GM18498 (cell line): ENCODE measurements at regions not wholly inside any gene's neighbourhood (a gene's known extent, or its start where the extent isn't known, plus 50 kb on each side); places are given as distances from the start of the nearest gene placed in this dataset.
"Not testable (repeated sequence)": the region's sequence is repeated elsewhere in the genome, so short reads cannot be mapped to it uniquely, and the experiment has no call there.

ENCODE experiments used
- ATAC-seq: cut with Tn5 transposase; IDR thresholded peaks from one replicate; pipeline ENCODE4 v1.9.1; 2021; ENCODE audit warnings: mild to moderate bottlenecking, moderate library complexity; ENCODE audit not compliant: unreplicated experiment

DNA sequence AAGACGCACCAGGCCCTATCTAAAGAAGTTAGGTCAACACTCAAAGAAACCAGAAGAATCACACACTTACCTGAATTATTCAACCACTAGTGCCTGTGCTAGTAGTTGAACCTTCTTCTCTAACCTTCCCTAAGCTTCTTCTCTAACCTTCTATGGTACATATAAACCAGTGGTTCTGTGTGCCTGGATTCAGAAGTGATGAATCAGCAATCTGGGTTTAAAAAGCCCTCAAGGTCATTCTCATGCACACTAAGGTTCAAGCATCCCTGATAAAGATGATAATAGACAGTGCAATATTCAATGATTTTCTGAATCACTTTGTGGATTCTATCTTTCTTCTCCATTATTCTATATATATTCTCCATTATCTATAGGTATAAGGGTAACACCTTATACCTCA lies 271.4 kb upstream of the TBX18 start:
- no peak for ATAC-seq

DNA sequence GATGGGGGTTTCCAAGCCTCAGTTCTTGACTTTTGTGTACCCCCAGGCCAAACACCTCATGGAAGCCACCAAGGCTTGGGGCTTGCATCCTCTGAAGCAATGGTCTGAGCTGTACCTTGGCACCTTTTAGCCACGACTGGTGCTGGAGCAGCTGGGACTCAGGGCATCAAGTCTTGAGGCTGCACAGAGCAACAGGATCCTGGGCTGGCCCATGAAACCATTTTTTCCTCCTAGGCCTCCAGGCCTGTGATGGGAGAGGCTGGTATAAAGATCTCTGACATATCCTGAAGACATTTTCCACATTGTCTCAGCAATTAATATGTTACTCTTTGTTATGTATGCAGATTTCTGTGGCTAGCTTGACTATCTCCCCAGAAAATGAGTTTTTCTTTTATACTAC lies 269.1 kb upstream of the TBX18 start:
- no peak for ATAC-seq

DNA sequence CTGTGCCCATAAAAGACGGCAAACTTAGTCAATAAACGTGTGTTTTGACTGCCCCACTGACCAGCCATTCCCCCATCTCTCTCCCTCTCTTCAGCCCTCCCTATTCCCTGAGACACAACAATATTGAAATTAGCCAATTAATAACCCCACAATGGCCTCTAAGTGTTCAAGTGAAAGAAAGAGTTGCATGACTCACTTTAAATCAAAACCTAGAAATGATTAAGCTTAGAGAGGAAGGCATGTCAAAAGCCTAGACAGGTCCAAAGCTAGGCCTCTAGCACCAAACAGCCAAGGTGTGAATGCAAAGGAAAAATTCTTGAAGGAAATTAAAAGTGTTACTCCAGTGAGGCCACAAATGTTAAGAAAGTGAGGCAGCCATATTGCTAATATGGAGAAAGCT lies 261.6 kb upstream of the TBX18 start:
- no peak for ATAC-seq

DNA sequence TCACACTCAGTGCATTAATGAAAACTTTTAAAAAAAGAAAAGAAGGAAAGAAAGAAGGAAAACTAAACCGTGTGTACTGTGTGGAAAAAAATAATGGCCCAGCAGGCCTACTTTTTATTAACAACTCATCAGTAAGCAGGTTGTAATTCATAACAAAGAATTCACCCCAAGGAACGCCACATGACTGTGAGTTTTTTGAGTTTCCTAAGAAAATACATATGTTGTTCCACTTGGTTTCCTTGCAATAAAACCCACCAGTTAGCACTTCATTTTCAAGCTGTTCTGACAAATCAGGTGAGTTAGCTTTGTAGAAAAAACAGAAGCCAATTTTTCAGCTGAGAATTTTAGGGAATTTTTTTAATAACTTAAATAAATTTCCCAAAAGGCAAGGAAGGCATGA lies 259.3 kb upstream of the TBX18 start:
- ATAC-seq, result no peak

DNA sequence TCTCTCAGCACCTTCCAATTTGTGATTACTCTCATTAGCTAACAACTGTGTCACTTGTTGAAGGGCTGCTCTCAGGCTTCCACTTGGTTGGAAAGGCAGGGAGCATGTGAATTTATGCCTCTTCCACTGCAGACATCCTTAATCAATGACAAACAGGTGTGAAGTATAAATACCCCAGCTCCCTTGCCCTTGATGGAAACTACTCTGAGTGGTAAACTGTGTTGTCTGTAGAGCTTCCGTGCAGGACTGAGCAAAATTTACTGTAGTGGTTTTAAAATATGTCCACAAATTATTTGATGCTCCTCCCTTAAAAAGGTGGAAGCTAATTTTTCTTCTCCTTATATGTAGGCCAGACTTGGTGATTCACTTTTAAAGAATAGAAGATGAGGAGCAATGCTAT lies 253.0 kb upstream of the TBX18 start:
- no peak for ATAC-seq

DNA sequence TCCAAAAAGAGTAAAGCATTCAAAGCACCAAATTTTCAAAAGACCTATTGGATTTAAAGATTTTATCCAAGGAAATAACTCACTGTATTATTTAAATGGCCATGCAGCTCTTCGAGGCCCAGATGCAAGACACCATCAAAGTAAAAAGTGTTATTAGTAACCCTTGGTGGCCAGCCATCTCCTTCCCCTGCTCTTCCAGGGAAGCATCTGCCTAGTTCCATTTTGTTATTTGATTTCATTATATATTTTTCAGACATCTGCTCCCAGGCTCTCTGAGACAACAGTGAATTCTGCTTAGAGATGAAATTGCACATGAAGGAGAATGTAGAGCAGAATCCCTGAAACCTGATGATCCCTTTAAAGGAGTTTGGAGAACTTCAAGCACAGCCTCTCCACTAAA lies 252.3 kb upstream of the TBX18 start:
- ATAC-seq, result no peak

DNA sequence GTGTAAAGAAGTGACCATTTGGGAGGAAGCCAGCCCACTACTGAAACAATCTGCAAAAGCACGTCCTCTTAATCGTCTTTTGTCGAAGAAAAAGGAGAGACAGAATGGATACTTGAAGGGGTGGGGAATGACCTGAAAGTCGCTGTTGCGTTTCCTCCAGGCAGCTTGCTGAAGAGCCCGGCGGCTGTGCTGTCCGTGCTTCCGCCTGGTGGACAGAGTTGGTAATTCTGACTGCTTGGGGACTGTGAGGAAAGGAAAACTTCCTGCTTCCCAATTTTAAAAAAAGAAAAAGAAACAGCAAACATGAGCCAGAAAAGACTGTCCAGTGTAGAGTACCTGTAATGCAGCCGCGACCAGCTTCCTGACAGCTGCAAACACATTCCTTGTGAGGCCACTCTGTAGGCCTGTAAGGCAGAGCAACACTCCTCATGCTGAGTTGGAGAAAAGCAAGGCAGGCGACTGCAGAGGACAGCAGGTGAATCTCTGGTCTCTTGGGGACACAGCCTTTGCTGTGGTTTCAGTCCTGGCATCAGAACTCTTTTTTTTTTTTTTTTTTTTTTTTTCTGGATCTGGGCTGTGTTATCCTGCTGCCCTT lies 251.1 kb upstream of the TBX18 start:
- peak; percentile 88 for ATAC-seq

DNA sequence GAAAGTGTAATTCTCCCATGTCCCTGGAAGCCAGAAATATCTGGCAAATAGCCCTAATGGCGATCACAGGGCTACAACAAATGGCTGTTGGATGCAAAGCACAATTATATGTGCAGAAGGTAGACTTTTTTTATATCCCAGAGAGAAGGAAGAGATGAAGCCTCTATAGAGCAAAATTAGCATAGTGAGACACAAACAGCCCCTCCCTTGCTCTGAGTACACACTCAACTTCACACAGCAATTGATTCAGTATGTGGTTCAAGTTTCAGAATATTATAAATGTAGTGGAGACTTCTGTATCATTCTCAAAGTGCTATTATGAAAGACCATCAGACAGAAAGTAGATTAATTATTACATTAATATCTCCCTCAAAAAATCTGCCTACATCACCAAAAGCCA lies 246.5 kb upstream of the TBX18 start:
- no peak for ATAC-seq

DNA sequence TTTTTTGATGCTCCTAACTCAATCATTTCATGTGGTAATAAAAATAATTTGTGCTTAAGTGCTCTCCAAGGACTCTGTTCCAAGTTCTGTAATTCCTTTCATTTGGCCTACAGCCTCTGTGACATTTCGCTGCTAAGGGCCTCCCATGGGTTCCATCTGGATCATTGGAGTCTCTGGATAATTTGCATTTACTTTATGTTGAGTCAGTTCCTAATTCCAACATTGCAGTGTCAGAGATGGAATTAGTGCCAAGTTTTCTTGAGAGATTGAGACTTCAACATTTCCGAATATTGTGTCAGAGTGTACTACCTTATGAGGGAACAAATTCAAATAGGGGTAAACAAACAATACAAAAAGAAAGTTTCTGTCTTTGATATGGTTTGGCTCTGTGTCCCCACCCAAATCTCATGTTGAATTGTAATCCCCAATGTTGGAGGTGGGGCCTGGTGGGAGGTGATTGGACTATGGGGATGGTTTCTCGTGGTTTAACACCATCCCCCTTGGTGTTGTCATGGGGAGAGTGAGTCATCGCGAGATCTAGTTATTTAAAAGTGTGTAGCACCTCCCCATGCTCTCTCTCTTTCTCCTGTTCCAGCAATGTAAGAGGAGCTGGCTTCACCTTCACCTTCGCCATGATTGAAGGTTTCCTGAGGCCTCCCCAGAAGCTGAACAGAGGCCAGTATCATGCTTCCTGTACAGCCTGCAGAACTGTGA lies 244.1 kb upstream of the TBX18 start:
- no peak for ATAC-seq

DNA sequence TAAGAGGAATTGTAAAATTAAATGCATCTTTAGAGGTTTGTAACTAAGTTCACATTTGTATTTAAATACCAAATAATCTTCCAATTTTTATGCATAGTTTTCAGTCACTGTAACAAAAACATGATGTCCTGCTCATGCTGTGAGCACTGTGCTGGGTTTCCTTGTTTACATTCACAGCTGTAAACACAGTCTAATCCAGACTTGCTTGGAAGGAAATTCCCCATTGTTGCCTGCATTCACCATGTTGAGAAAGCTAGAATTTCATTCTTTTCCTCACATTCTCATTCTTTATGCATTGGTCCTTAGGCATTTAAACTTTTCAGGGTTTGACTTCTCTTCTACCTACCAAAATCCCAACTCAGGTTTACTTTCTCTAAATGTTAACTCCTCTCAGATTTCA lies 242.0 kb upstream of the TBX18 start:
- no peak for ATAC-seq

DNA sequence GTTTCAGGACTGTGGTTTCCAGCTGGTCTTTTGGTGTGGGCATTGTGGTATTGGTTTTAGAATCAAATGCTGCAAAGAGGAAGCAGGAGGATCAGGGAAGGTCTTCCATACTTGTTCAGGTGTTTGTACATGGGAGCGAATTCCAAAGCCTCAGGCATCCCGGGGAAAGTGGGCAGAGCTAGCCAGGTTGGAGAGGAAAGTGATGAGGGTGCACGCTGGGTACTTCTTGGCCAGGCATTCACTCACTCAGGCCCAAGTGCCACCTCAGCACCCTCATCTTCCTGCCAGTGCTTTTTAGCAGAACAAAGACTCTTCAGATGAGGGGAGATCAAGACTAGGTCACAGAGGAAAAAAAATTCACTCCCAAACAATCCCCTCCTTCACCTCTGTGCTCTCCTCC lies 241.1 kb upstream of the TBX18 start:
- ATAC-seq, result no peak

DNA sequence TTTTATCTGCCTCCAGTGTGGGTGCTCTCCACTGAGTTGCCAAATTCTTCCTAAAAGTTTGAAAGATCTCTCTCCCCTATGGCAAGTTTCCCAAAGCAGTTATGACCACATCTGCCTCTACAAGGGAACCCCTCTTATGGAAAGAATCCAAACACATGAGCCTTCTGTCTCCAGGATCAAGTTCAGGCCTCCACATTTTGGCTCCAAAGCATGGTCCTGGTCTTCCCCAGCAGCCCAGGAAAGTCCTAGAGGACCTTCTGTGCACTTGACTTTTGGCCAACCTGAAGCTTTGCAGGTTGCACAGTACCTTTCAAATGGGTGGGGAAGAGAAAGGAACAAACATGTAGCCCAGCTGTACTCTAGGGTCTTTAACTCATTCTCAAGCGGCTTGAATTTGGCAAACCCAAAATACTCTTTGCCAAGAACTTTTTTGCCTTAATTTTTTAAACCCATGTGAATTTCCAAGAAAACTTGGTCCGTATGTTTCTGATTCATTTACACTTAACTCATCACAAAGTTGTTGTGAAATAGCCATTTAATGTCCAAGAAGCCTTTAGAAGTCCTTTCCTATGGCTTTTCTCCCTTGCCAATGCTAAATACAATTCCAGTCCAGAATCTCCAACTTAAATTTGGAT lies 240.1 kb upstream of the TBX18 start:
- no peak for ATAC-seq

DNA sequence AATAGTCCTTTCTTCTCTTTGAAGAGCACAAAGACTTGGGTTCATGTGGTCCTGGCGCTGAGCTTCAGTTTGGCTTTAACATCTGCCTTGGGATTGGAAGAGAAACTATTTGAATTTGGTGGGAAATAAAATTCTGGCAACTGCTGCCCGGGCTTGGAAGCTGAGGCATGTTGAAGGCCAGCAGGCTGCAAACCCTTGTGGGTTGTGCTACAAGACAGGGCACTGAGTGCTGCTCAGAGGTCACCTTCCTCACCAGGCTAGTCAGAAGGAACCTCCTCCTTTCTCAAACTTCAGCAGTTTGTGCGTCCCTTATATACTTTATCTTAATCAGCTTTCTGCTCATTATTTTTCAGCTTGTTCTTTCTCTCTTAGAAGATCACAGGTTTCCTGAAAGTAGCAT lies 238.4 kb upstream of the TBX18 start:
- ATAC-seq, result no peak

DNA sequence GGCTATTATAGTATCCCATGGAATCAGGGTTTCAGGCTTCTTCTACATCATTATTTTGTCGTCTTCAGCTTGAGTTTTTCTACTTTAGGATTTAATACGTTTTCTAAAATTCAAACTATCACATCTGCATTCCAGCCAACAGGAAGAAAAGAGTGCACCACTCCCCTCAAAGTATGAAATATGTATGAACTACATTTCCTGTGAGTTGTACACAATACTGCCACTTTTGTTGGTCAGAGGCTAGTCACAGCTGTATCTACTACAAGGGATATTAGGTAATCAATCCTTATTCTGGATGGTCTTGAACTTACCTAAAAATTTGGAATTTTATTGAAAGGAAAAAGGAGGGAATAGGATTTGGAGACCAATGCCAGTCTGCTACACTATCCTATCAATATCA lies 235.6 kb upstream of the TBX18 start:
- no peak for ATAC-seq

DNA sequence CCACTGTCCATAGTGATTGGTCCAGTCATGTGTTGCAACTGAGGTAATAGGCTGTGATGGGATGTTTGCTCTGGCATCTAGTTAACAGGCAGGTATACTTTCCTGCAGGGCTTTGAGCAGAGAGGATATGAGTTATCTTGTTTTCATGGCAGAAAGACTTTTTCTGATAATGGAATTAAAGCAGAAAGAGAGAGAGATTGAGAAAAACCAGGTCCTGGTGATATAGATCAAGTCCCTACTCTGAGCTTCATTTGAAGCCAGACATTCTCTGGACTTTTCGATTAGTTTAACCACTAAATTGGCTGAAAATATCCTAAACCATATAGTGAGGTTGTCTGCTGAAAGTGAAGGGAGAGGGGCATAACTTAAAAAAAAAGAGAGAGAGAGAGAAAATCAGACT lies 233.8 kb upstream of the TBX18 start:
- no peak for ATAC-seq

DNA sequence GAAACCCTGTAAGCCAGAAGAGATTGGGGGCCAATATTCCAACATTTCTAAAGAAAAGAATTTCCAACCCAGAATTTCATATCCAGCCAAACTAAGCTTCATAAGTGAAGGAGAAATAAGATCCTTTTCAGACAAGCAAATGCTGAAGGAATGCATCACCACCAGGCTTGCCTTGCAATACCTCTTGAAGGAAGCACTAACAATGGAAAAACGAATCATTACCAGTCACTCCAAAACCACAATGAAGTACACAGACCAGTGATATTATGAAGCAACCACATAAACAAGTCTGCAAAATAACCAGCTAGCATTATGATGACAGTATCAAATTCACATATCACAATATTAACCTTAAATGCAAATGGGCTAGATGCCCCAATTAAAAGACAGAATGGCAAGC lies 224.4 kb upstream of the TBX18 start:
- not testable (repeated sequence) for ATAC-seq

DNA sequence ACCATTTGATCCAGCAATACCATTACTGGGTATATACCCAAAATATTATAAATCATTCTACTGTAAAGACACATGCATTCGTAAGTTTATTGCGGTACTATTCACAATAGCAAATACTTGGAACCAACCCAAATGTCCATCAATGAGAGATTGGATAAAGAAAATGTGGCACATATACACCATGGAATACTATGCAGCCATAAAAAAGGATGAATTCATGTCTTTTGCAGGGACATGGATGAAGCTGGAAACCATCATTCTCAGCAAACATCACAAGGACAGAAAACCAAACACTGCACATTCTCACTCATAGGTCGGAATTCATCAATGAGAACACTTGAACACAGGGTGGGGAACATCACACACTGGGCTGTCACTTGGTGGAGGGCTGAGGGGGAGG lies 221.1 kb upstream of the TBX18 start:
- not testable (repeated sequence) for ATAC-seq

DNA sequence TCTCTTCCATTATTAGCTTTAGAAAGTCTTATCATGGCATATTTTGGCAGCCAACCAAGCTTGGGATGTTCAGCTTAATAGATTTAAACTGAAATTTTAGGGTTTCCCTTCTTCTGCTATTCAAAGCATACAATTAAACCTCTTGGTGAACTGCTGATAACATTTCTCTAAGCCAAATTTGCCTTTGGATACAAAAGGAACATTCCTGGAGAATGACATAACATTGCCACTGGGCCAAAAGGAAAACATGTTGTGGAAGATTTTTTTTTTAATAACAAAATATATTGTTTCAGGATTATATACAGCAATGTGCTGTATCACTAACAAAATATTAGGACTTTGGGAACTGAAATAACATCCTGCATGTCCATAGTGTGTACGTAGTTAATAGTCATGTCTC lies 215.1 kb upstream of the TBX18 start:
- ATAC-seq, result no peak

DNA sequence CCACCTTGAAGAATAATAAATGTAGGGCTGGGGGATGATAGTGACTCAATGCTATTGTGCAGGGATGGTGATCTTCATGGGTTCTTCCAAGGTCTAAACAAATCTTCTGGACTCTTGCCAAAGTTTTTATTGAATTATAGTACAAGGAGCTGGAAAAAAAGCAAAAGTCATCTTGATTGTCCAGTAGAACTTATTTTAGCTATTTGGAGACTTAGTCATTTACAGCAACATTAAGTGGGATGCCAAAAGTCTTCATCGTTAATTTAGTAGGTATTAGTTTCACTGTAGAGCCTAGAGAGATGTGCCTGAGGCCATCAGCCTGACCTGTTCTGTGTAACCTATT lies 212.9 kb upstream of the TBX18 start:
- ATAC-seq, result no peak

DNA sequence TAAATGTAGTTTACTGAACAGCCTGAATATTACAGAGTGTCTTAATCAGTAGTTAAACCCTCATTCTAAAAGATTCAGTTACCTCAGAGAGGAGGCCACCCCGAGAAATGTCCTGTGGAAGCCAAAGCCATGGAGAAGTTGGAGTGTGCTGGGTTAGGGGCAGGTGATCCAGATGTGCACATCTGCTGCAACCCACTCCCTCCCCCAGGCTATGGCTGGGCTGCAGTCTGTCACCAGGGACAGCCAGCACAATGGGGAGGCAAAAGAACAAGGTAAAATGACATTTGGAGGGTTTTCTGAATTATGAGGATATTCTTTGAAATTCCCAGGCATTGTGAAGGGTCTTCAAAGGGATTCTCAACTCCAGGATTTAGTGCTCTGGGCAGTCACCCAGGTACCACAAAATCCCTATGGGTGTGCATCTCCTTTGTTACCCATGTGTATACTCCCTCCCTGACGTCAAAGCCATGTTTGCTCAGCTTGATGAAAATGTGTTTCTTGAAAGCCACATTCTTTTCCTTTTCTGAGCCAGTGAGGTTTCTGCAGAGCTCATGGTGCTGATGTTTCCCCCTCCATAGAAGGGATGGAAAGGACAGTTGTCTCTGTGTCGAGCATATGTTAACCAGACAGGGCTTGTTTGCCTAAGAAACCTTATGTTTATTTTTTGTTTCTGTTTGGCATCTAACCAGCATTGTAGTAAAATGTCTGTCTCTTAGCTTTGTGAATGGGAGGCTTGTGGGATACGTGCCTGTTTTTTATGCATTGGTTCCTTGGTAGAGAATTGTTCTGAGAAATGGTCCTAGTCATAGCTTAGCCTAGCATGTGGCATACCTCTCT lies 212.3 kb upstream of the TBX18 start:
- ATAC-seq, result no peak

DNA sequence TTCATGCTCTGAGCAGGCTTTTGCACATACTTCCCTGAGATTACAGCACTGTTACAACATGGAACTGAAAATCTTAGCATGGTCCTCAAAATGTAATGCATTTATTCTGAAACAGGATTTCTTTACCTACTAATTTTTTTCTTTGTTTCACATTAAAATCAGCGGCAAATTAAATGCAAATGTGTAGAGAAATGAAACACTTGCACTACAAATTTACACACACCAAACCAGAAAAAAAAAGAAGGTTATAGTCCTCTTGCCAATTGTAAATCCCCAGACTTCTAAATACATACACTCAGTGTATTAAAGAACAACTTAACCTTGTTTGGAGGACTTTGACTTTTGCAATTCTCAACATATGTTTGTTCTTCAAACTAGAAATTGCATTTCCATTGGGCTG lies 210.9 kb upstream of the TBX18 start:
- no peak for ATAC-seq

DNA sequence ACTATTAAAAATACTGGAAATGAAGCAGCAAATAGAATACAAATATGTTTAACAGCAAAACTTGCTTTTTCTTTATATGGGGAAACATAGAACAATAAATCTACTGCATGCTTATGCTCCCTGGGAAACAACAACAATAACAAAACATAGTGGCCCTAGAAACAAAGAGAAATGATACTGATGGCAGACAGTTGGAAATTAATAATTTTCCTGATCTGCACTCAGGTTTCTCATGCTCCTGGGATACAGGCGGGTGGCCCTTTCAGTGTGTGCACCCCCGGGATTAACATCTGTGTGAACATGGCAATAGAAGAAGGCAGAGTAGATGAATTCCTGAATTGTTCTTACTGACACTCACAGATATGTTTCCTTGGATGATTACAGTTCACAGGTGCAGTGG lies 209.2 kb upstream of the TBX18 start:
- no peak for ATAC-seq
